Head of caudate nucleus (tissue), 42 donors: ENCODE measurements at regions not wholly inside any gene's neighbourhood (a gene's known extent, or its start where the extent isn't known, plus 50 kb on each side); places are given as distances from the start of the nearest gene placed in this dataset.

Experiments
- DNase-seq, 42 donors: peaks; one replicate each; pipeline versions ENCODE4 v3.0.0 to v3.0.0-alpha.2; 2020 to 2021; ENCODE audit warnings: mixed read lengths in 7 of 42
- intact Hi-C: fragments of 100-400 bp; cut with DNase I; formaldehyde crosslinking; loops from one replicate; pipeline ENCODE4 v1.15.0; 2022

GRCh38 chr3:178001670-178002101 lies 534.5 kb upstream of the KCNMB2 start:
- intact Hi-C loops = no loop called here
- DNase-seq = no peak

GRCh38 chr3:178002113-178002512 lies 534.1 kb upstream of the KCNMB2 start:
- DNase-seq = no peak
- intact Hi-C loops = no loop called here

DNA sequence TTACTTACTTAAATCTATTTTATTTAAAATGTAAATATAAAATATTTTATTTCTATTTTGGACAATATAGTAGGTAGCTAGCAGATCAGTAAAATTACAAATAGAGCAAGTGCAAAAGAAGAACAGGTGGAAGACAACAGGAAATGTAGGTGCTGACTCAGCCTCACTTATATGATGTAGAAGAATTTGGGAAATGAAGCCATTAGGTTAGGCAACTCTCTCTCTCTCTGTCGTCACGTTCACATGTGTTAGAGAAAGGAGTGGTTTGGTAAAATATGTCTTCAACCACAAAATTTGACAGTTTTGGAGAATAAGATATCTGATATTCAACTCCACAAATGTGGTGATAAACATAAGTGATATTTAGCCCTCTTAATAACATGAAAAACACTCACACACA lies 532.5 kb upstream of the KCNMB2 start:
- no peak for DNase-seq
- intact Hi-C loops = no loop called here

- intact Hi-C loops = no loop called here
- no peak for DNase-seq
These were observed 530.3 kb upstream of the KCNMB2 start for GRCh38 chr3:178005961-178006360.

DNA sequence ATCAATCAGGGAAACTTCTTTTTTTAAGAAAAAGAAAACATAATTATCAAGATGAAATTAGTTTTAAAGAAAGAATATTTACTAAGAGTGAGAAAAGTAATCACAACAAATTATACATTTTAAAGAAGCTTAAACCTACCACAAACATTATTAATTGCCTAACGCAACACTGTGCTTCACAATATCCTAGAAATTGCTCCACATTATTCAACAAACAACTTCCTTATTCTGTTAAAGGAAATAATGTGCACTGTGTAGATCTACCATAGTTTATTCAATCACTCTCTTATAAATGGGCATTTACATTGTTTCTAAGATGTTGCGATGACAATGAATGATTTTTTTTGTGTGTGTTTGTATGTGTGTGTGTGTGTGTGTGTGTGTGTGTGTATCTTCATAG lies 525.9 kb upstream of the KCNMB2 start:
- intact Hi-C loops = no loop called here
- no peak for DNase-seq

GRCh38 chr3:178019645-178020044 lies 516.6 kb upstream of the KCNMB2 start:
- DNase-seq = no peak
- intact Hi-C loops = no loop called here

DNA sequence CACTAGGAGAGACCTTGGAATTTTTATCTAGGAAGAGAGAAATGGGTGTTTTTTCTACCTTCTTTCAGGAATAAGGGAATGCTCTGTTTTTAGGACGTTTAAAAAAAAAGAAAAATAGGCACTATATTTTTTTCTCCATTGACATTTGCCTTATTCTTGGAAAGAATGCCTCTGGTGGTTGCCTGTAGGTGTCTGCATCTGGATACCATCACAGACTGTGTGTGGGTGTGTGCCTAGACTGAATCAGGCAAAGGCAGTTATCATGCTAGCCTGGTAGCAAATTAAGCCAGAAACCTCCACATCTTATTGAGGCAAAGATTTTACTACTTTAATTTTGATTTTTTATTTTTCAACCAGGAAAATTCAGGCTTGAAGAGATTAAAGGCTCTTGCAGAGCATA lies 513.6 kb upstream of the KCNMB2 start:
- intact Hi-C loops = no loop called here

DNA sequence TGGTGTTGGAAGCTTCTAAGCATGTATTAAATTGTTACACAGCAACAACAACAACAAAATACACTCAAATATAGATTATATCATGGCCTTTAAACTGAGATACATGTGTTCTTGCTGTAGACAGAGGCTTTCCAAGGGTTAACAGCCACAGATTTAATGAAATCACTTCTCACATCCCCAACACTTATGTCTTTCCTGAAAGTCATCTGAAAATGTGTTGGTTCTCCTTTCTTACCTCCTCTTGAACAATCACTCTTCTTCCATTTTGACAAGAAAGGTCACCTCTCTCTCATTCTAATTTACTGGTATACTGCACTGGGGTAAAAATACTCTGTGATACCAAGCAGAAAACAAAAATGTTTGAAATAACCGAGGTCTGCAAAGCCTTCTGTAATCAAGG lies 507.3 kb upstream of the KCNMB2 start:
- intact Hi-C loops = no loop called here
- DNase-seq = no peak

More for the DNA sequence above, 513.6 kb upstream of the KCNMB2 start:
- peak in 26 of 42 donors; percentile 2 to 78 (median 28) for DNase-seq

GRCh38 chr3:178036451-178037144 lies 499.6 kb upstream of the KCNMB2 start:
- intact Hi-C loops = no loop called here
- no peak for DNase-seq

- intact Hi-C loops = no loop called here
- no peak for DNase-seq
These were observed 494.3 kb upstream of the KCNMB2 start for GRCh38 chr3:178041931-178042330.

DNA sequence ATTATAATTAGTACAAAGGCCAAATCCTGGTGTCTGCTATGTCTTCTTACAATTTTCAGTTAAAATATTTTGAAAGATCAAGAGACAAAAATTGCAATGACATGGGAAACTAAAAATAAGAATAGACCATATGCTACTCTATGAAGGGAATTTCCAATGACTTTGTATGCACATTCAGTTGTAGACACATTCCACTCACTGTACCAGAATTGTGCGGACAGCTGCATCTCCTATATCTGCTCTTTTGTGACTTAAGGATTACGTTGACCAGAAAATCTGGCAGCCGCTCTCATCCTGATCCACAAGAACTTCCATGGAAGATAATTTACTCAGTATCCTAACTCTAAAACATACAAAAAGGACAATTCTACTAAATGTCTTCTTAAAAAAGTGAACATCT lies 493.9 kb upstream of the KCNMB2 start:
- DNase-seq = no peak
- intact Hi-C loops = no loop called here

GRCh38 chr3:178043084-178043483 lies 493.2 kb upstream of the KCNMB2 start:
- intact Hi-C loops = no loop called here
- DNase-seq = no peak

- DNase-seq = no peak
- intact Hi-C loops = no loop called here
These were observed 491.9 kb upstream of the KCNMB2 start for GRCh38 chr3:178044320-178044719.

DNA sequence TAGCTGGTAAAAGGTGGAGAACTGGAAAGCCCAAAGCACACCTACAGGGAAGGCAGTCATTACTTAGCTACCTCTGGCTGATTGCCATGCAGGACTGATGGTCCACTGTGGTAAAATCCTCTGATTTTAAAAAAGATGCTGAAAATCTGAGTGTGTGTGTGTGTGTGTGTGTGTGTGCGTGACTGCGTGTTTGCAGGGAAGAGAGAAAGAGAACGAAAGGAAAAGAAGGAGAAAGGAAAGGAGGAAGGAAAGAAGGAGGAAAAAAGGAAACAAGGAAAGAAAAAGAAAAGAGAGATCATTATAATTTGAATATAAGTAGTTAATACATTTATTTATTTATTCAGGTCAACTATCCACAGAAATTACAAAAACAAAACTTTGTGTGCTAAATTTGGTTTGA lies 488.7 kb upstream of the KCNMB2 start:
- DNase-seq = no peak
- intact Hi-C loops = no loop called here

DNA sequence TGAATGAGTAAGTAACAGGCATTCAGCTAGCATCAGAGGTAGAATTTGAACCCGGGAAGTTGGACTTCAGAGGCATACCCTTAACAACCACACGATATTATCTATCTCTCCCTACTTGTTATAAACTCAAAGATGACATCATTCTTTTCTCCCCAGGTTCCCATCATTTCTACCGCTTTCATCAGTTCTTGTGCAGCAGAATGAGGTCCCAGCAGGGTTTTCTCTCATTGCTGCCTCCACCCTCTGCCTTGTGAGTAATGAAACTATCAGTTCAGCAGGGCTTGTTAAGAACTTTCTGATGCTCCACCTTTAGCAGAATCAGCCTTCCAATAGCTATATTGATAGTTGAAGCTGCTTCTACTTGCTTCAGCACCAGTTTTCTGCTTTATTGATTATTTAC lies 487.5 kb upstream of the KCNMB2 start:
- intact Hi-C loops = no loop called here
- DNase-seq = no peak

GRCh38 chr3:178054471-178054870 lies 481.8 kb upstream of the KCNMB2 start:
- intact Hi-C loops = no loop called here
- no peak for DNase-seq

DNA sequence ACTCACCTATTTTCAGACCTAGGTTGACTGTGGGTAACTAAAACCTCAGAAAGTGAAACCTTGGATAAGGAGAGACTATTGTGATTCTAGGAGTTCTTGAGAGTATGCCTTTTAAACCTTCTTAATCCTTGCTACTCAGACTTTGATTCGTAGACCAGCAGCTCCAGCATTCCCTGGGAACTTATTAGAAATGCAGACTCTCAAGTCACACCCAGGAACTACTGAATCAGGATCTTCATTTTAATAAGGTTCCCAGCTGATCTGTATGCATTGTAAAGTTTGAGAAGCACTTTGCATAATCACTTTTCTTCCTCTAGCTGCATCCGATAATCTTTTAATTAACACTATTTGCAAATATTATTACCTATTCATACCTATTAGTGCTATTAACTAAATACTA lies 480.3 kb upstream of the KCNMB2 start:
- intact Hi-C loops = no loop called here
- no peak for DNase-seq

DNA sequence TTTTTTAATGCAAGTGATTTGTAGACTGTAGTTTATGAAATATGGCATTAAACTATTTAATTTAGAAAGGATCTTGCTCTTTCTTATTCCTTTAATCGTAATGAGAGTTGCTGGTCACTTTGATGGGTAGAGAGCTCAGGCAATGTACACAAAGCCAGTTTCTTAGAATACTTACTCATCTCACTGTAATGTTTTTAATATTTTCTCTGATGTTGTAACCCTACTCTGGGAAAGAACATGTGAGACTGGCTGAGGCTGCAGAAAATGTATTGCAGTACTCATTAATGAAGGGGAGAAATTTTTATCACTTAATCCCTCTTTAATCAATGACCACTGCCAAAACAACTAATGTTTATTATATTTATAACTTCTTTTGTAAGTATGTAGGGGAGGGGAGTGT lies 479.4 kb upstream of the KCNMB2 start:
- intact Hi-C loops = no loop called here
- DNase-seq = no peak

DNA sequence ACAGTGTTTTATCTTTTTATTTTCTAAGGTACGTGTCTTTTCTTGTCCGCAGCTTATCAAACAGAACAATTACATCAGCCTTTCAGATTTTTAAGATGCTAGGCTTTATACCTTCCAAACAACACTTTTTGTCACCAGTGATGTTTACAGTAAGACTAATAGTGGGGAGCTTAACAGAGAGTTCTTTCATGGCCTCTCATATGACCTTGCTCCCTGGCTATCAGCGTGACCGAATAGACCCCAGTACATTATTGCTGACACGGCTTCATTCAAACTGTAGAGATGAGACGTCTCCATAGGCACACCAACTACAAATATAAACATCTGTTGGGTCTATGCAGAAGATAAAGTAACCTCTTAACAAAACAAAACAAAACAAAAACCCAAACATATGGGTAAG lies 477.6 kb upstream of the KCNMB2 start:
- intact Hi-C loops = no loop called here
- no peak for DNase-seq

GRCh38 chr3:178059119-178059518 lies 477.1 kb upstream of the KCNMB2 start:
- no peak for DNase-seq
- intact Hi-C loops = no loop called here

GRCh38 chr3:178059836-178060235 lies 476.4 kb upstream of the KCNMB2 start:
- intact Hi-C loops = no loop called here
- DNase-seq = no peak

- intact Hi-C loops = no loop called here
- DNase-seq = no peak
These were observed 475.8 kb upstream of the KCNMB2 start for GRCh38 chr3:178060407-178060806.
